GM12892 (cell line): ENCODE measurements at regions not wholly inside any gene's neighbourhood (a gene's known extent, or its start where the extent isn't known, plus 50 kb on each side); places are given as distances from the start of the nearest gene placed in this dataset.
A peak's percentile ranks its signal among the peaks of the same experiment; 100 is the strongest.

ENCODE experiments used
- DNase-seq: peaks from one replicate; pipeline ENCODE4 v3.0.0; 2011; ENCODE audit not compliant: insufficient read length
- FAIRE-seq: peaks from 2 replicates; lab custom pipeline; 2011; peaks lifted over from hg19 to GRCh38; lab: Jason Lieb, UNC
- POLR2A ChIP-seq: IDR thresholded peaks from 2 replicates; pipeline ENCODE4 v1.6.1; 2011; ENCODE audit warnings: low read depth, low read length, control low read depth
- POLR2AphosphoS5 ChIP-seq: IDR thresholded peaks from 2 replicates; pipeline ENCODE4 v1.6.1; 2011; ENCODE audit warnings: low read depth, low read length, control low read depth
- TAF1 ChIP-seq: IDR thresholded peaks from 2 replicates; pipeline ENCODE4 v1.6.1; 2011; ENCODE audit warnings: low read depth, mild to moderate bottlenecking, control low read depth, low read length, borderline replicate concordance

DNA sequence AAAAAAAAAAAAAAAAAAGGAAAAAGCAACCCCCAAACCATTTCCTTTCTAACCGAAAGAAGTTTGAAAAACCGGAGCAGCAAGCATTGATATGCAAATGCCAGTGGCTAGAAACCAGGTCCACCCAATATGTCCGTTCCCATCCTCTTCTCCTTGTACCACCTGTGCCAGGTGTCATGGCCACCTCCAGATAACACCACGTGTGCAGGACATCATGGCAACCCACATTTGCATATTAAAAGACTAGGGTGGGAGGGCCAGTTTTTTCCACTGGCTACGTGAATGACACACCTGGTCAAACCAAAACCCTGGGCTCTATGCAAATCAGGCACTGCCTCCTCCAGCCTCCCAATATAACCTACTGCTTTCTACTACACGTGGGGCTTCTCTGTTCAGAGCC, 303.3 kb upstream of the GULP1 start:
- DNase-seq, result no peak
- TF ChIP-seq POLR2A (no peak), TAF1 (no peak)
- FAIRE-seq, result no peak

DNA sequence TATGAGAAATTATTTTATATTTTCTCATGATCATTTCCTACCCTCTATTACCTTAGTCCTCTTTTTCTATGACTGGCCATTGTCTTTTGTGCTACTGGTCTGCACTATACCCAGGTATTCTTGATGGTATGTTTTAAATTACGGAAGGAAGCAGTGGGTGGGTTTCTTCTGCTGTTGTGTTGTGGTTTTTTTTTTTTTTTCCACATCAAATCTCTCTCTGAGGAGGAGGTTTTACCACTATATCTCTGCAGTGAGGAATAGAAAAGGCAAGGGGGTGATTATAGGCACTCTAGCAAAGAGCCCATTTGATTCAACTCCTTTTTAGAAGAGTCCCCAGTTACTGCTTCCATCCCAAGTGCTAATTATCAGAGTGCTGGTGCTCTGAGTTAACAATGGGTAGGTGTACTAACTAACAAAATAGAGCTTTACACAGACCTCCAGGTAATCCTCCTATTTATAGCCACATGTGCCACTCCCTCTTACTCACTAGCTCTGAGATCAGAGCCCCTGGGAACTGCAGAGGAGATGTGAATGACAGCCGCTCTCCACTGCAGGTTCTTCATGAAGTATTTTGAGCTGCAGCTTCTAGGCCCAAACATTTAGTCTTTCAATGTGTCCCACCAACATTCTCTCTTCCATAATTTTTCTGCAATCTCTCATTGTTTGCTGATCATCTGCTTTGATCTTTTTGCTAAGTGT, 301.6 kb upstream of the GULP1 start:
- TF ChIP-seq POLR2A, result no peak
- no peak for DNase-seq
- FAIRE-seq, result no peak

DNA sequence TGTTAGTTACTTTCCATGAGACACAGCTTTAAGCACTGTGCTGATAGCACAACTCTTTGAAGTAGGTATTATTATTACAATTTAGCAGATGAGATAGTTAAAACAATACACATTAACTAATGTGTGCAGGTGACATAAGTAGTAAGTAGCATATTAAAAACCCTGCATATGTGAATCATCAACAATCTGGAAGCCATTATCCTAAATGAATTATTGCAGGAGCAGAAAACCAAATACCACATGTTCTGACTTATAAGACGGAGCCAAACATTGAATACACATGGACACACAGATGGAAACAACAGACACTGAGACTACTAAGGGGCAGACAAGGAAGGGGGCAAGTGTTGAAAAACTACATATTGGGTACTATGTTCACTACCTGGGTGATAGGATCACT, 300.3 kb upstream of the GULP1 start:
- no peak for FAIRE-seq
- DNase-seq, result no peak
- no peak for TF ChIP-seq POLR2A
- no peak for TF ChIP-seq TAF1
- TF ChIP-seq POLR2AphosphoS5, result no peak

DNA sequence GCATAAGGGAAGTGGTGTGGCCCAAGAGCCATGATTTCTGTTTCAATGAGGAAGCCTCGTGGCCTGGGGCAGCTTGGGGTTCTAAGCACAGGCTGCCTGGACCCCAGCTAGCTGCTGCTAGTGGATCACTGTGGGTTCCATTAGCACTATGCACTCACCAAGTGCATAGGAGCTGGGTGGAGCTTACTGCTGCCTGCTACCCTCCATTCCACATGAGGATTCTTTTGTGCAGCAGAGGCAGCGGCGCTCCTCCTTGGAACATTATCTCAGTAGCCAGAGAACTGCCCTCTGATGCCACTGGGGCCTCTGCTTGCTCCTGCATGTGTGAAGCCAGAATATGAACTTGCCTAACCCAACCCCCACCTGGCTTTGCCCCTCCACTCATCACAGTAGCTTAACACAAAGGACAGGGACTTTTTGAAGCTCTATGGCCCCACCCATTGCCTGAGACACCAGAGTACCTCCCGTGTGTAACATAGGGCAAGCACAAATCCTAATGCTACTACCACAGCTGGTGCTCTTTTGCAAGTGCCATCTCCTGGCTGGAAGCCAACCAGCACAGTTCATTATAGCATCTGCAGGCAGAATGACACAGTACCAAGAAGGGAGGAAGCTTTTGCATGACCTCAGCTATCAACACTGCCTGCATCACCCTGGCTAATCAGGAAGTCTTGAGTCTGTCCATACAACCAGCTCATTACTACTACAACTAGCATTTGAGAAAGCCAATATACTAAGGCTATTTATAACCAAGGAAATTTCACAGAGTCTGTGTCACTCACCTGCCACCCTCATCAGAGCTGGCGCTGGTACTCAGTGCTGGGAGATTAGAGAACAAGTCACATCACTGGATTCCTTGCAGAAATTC, 297.0 kb upstream of the GULP1 start:
- DNase-seq, result no peak
- TF ChIP-seq POLR2AphosphoS5 (no peak), TAF1 (no peak), POLR2A (no peak)
- peak; percentile 67 for FAIRE-seq

DNA sequence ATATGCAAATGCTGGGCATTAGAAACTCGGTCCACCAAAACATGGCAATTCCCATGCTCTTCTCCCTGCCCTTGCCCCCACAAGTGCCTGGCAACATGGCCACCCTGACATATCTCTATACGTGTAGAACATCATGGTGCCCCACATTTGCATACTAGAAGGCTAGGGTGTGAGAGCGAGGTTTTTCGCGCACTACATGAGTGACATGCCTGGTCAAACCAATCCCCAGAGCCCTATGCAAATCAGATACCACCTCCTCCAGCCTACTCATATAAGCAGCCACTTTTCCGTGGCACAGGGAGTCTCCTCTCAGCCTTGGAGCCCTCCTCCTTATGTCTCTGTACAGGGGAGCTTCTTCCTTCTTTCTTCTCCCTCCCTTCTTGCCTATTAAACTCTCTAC, 296.1 kb upstream of the GULP1 start:
- peak; percentile 51 for FAIRE-seq
- no peak for DNase-seq
- TF ChIP-seq POLR2A (no peak), TAF1 (no peak), POLR2AphosphoS5 (no peak)

DNA sequence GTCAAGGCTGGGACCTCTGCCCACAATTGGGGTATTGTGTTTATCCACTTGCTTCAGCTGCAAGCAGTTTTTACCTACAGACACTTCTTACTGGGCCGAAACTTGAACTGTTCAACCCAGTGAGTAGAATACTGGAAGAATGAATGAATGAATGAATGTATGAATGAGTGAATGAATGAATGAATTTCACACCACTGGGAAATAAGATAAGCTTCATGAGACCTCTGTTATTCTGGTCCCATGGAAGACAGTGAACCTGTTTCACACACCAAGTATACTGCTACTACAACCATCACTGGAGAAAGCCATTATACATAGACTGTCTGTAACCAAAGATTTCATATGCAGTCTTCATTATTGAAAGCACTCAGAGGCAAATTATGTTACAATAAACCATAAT, 295.0 kb upstream of the GULP1 start:
- FAIRE-seq, result no peak
- TF ChIP-seq TAF1, result no peak
- TF ChIP-seq POLR2A, result no peak
- no peak for TF ChIP-seq POLR2AphosphoS5
- no peak for DNase-seq

DNA sequence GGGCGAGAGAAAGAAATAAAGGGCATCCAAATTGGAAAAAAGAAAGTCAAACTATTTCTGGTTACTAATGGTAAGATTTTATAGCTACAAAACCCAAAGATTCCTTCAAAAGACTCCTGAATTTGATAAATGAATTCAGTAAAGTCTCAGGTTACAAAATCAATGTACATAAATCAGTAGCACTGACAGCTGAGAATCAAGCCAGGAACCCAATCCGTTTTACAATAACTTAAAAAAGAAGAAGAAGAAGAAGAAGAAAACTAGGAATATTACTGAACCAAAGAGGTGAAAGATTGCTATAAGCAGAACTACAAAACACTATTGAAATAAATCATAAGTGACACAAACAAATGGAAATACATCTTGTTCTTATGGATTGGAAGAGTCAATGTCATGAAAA, 291.5 kb upstream of the GULP1 start:
- TF ChIP-seq TAF1 (no peak), POLR2AphosphoS5 (no peak), POLR2A (no peak)
- no peak for FAIRE-seq
- DNase-seq, result no peak

DNA sequence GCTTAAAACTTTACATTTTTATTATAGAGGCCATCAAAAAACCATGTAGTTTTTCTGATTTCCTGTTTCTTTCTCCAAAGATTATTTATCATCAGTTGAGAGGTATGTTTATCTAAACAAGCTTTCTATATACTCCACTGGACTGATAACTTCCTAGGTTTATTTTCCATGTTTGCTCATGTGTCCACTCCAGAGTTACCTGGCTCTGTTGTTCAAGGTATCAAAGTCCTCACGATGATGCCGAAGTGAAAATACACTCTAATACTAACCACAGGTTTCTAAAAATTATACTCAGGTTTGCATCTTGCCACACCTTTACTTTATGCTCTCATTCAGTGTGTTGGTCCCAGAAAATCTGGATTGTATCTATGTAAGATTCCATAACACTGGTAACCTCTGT, 287.9 kb upstream of the GULP1 start:
- TF ChIP-seq POLR2AphosphoS5 (no peak), TAF1 (no peak), POLR2A (no peak)
- FAIRE-seq (no peak), DNase-seq (no peak)

DNA sequence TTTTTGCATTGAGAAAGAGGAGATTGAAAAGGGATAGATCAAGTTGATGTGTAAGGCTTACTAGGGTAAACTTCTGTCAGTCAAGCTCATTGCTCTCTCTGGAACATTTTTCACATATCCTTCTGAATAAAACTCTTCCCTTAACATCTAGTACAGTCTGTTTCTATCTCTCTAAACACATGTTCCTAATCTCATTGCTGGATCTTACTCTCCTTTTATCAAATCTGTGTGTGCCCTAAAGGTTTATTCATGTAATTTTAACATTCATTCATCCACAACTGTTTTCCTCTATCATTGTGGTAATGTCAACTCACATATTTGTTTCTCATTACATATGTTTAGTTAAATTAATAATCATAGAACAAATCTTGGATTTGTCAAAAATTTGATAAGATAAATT, 277.9 kb upstream of the GULP1 start:
- no peak for DNase-seq
- no peak for TF ChIP-seq POLR2AphosphoS5
- no peak for TF ChIP-seq POLR2A
- no peak for TF ChIP-seq TAF1
- no peak for FAIRE-seq

DNA sequence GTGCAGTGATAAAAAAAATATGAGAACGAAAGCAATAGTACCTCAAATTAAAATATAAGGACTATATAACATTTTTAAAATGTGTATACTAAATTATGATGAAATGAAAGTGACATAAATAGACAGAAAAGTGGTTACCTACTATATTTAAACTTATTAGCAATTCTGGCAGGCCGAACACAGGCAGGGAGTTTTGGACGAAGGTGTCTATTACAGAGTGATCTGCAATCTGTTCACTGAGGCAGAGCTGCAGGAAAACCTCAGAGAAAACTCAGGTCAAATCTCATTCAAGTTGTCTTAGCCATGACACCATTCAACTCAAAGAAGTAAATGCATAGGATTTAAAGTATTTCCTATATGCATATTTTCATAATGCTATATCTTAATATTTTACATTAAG, 274.8 kb upstream of the GULP1 start:
- FAIRE-seq, result no peak
- DNase-seq, result no peak
- TF ChIP-seq TAF1 (no peak), POLR2A (no peak)

DNA sequence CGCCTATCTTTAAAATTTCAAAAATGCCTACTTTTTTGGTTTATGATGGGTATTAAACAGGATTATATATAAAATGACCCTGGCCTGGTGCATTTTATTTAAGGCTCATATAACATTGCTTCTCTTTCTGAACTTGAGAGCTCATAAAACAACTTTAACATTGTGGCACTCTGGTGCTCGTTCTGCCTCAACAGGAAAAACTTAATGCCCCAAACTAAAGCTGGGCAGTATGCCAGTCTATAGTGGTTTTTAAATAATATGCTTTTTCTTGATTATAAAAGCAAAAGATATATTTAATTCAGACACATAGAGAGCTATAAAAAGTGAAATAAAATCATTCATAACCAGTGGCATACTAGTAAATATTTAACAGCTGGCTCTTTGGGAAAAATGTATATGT, 269.3 kb upstream of the GULP1 start:
- DNase-seq, result no peak
- TF ChIP-seq POLR2A (no peak), TAF1 (no peak)
- no peak for FAIRE-seq

DNA sequence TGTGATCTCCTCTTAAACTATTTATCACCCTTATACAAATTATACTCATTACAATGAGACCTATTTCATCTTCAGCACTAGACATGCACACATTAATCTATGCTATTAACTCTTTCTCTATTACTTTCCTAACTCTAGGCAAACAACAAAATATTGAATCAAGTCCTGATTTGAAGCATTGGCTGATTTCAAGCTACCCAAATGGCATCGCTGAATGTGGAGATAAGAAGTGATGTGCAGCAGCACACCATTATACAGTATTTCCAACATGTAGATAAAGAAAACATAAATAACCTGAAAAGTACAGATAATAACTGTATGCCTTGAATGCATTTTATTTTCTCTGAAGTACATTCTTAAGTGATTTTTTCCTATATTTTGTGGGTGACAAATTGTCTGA, 268.6 kb upstream of the GULP1 start:
- FAIRE-seq, result no peak
- DNase-seq, result no peak
- TF ChIP-seq TAF1 (no peak), POLR2AphosphoS5 (no peak), POLR2A (no peak)
